SU-DHL-6 (cell line): ENCODE measurements at regions not wholly inside any gene's neighbourhood (a gene's known extent, or its start where the extent isn't known, plus 50 kb on each side); places are given as distances from the start of the nearest gene placed in this dataset.
"Not testable (repeated sequence)": the region's sequence is repeated elsewhere in the genome, so short reads cannot be mapped to it uniquely, and the experiment has no call there.

Source experiments
- H2AFZ ChIP-seq: fragments of 200-600 bp; sonication (generic); 2 replicates; pipeline ENCODE4 v1.6.1; 2014; ENCODE audit warnings: low read depth, mild to moderate bottlenecking, moderate library complexity, mixed read lengths, antibody characterized with exemption, low read length; ENCODE audit not compliant: severe bottlenecking
- H3F3A ChIP-seq: fragments of 200-600 bp; shearing (Covaris generic); 2 replicates; pipeline ENCODE4 v1.6.0; 2016; ENCODE audit warnings: antibody characterized with exemption, mild to moderate bottlenecking; ENCODE audit not compliant: insufficient read depth
- H3K27ac ChIP-seq: fragments of 200-600 bp; sonication (generic); 2 replicates; pipeline ENCODE4 v1.5.1; 2016; ENCODE audit warnings: low read depth, mild to moderate bottlenecking, low read length, moderate library complexity, mixed read lengths
- H3K27me3 ChIP-seq: fragments of 200-600 bp; sonication (generic), shearing (Covaris generic); 2 replicates; pipeline ENCODE4 v1.6.0; 2014; ENCODE audit warnings: mild to moderate bottlenecking, low read length
- H3K36me3 ChIP-seq: fragments of 200-600 bp; sonication (generic); 2 replicates; pipeline ENCODE4 v1.6.1; 2014; ENCODE audit warnings: mild to moderate bottlenecking, low read length, mixed read lengths
- H3K4me2 ChIP-seq: fragments of 300-600, 200-600 bp; shearing (Covaris generic), sonication (generic); 2 replicates; pipeline ENCODE4 v1.6.0; 2014; ENCODE audit warnings: low read length, low read depth, mild to moderate bottlenecking; ENCODE audit not compliant: poor library complexity, severe bottlenecking
- H3K4me3 ChIP-seq: fragments of 200-600 bp; sonication (generic); 2 replicates; pipeline ENCODE4 v1.5.1; 2014; ENCODE audit warnings: antibody characterized with exemption, low read length, mild to moderate bottlenecking, mixed read lengths; ENCODE audit not compliant: insufficient read depth, poor library complexity, severe bottlenecking
- H3K79me2 ChIP-seq: fragments of 200-600 bp; sonication (generic); 2 replicates; pipeline ENCODE4 v1.6.1; 2014; ENCODE audit warnings: mild to moderate bottlenecking, low read length, moderate library complexity; ENCODE audit not compliant: insufficient read depth
- H3K9ac ChIP-seq: fragments of 200-600 bp; sonication (generic); 2 replicates; pipeline ENCODE4 v1.7.0; 2014; ENCODE audit warnings: mild to moderate bottlenecking, low read length
- H3K9me2 ChIP-seq: fragments of 200-600 bp; sonication (generic); replicated peaks from 2 replicates; pipeline ENCODE4 v1.6.1; 2014; ENCODE audit warnings: low read length; ENCODE audit not compliant: insufficient read depth
- H3K9me3 ChIP-seq: fragments of 200-600 bp; sonication (generic); 2 replicates; pipeline ENCODE4 v1.6.1; 2014; ENCODE audit warnings: low read length, mixed read lengths; ENCODE audit not compliant: insufficient read depth
- H4K20me1 ChIP-seq: fragments of 200-600 bp; sonication (generic); 2 replicates; pipeline ENCODE4 v1.6.1; 2014; ENCODE audit warnings: low read depth, mild to moderate bottlenecking, antibody characterized with exemption, low read length, moderate library complexity, mixed read lengths
- CTCF ChIP-seq: fragments of 200-600 bp; sonication (generic); IDR thresholded peaks from one replicate; pipeline ENCODE4 v1.5.1; 2017; ENCODE audit warnings: antibody characterized with exemption, mild to moderate bottlenecking, low read length, moderate library complexity; ENCODE audit not compliant: insufficient read depth, poor library complexity, severe bottlenecking
- EZH2phosphoT487 ChIP-seq: fragments of 200-600 bp; sonication (generic), shearing (Covaris generic); conservative IDR thresholded peaks from 2 replicates; pipeline ENCODE4 v1.6.1; 2018; ENCODE audit warnings: mild to moderate bottlenecking, antibody characterized with exemption, low read length, moderate library complexity, mixed read lengths

- Histone ChIP-seq H3K9me3 (no peaks in the 10 kb centered on the region), H3K79me2 (no peaks in the 10 kb centered on the region), H3K4me2 (no peak overlapping the region), H3K9me2 (no peaks in the 10 kb centered on the region), H3K27ac (no peak overlapping the region), H3F3A (no peaks in the 10 kb centered on the region), H2AFZ (no peak overlapping the region), H3K27me3 (no peaks in the 10 kb centered on the region), H3K9ac (no peak overlapping the region), H3K36me3 (no peaks in the 10 kb centered on the region), H3K4me3 (no peak overlapping the region), H4K20me1 (no peaks in the 10 kb centered on the region)
- no peak for TF ChIP-seq EZH2phosphoT487
- TF ChIP-seq CTCF, result no peak
These were observed 57.7 kb upstream of the ATXN3L start for GRCh38 chrX:13377550-13377934.

- TF ChIP-seq EZH2phosphoT487 (no peak), CTCF (no peak)
- Histone ChIP-seq H3F3A (no peaks in the 10 kb centered on the region), H3K4me3 (no peak overlapping the region), H3K27me3 (no peaks in the 10 kb centered on the region), H3K27ac (no peak overlapping the region), H3K79me2 (no peaks in the 10 kb centered on the region), H3K36me3 (no peaks in the 10 kb centered on the region), H3K4me2 (no peak overlapping the region), H3K9me2 (no peaks in the 10 kb centered on the region), H4K20me1 (no peaks in the 10 kb centered on the region), H2AFZ (no peak overlapping the region), H3K9ac (no peak overlapping the region), H3K9me3 (no peaks in the 10 kb centered on the region)
These were observed 57.1 kb upstream of the ATXN3L start for GRCh38 chrX:13376857-13377549.

GRCh38 chrX:13375596-13375995 is 55.7 kb upstream of the ATXN3L start:
- H3K27ac ChIP-seq, H3K27me3 ChIP-seq, H2AFZ ChIP-seq, H3K9ac ChIP-seq, H3K9me3 ChIP-seq, H3K36me3 ChIP-seq, H3F3A ChIP-seq, H3K4me3 ChIP-seq, H3K4me2 ChIP-seq, H3K79me2 ChIP-seq, H3K9me2 ChIP-seq, H4K20me1 ChIP-seq: not testable (repeated sequence)

- no peak overlapping the region for H2AFZ ChIP-seq
- H3K27me3 ChIP-seq, result no peaks in the 10 kb centered on the region
- H3K9me3 ChIP-seq, result no peaks in the 10 kb centered on the region
- H3K9me2 ChIP-seq, result no peaks in the 10 kb centered on the region
- H3K4me3 ChIP-seq, result no peak overlapping the region
- H3K36me3 ChIP-seq, result no peaks in the 10 kb centered on the region
- H3K27ac ChIP-seq, result no peak overlapping the region
- H3K4me2 ChIP-seq, result no peak overlapping the region
- H3K79me2 ChIP-seq, result no peaks in the 10 kb centered on the region
- H3F3A ChIP-seq, result no peaks in the 10 kb centered on the region
- no peak overlapping the region for H3K9ac ChIP-seq
- TF ChIP-seq CTCF (no peak), EZH2phosphoT487 (no peak)
- H4K20me1 ChIP-seq, result no peaks in the 10 kb centered on the region
These were observed 54.5 kb upstream of the ATXN3L start for GRCh38 chrX:13374364-13374763.
